Neural cell (in vitro differentiated cells): ENCODE measurements at regions not wholly inside any gene's neighbourhood (a gene's known extent, or its start where the extent isn't known, plus 50 kb on each side); places are given as distances from the start of the nearest gene placed in this dataset.

Experiments
- EP300 ChIP-seq: fragments of 450-650 bp; conservative IDR thresholded peaks from 2 replicates; pipeline ENCODE4 v1.6.1; 2014; ENCODE audit warnings: antibody characterized with exemption, mild to moderate bottlenecking, moderate library complexity; ENCODE audit not compliant: poor library complexity, severe bottlenecking
- RAD21 ChIP-seq: fragments of 450-650 bp; conservative IDR thresholded peaks from 2 replicates; pipeline ENCODE4 v1.6.1; 2014; ENCODE audit warnings: antibody characterized with exemption, mild to moderate bottlenecking, moderate library complexity
- TF ChIP-seq, protein P1 (sequence below): fragments of 450-650 bp; IDR thresholded peaks from 2 replicates; pipeline ENCODE4 v1.5.1; 2014; ENCODE audit warnings: antibody characterized with exemption, mild to moderate bottlenecking, moderate library complexity; ENCODE audit not compliant: poor library complexity, severe bottlenecking

DNA sequence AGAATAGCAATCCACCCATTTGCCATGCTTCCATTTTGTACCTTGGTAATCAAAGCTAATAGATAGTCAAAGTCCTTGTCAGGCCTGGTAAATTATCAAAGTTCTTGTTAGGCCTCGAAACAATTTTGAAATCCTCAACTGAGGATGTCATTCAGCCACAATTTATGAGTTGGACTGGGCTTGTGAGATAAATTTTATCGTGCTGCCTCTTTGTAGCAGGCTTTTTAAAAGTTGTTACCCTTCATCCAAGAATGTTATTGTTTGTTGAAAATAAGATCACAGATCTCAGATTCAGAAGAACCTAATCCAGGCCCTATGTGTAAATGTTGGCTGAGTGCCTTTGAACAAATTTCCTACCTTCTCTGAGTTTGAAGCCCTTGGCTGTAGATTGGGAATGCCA is 143.3 kb upstream of the PROK2 start:
- TF ChIP-seq, protein P1, sequence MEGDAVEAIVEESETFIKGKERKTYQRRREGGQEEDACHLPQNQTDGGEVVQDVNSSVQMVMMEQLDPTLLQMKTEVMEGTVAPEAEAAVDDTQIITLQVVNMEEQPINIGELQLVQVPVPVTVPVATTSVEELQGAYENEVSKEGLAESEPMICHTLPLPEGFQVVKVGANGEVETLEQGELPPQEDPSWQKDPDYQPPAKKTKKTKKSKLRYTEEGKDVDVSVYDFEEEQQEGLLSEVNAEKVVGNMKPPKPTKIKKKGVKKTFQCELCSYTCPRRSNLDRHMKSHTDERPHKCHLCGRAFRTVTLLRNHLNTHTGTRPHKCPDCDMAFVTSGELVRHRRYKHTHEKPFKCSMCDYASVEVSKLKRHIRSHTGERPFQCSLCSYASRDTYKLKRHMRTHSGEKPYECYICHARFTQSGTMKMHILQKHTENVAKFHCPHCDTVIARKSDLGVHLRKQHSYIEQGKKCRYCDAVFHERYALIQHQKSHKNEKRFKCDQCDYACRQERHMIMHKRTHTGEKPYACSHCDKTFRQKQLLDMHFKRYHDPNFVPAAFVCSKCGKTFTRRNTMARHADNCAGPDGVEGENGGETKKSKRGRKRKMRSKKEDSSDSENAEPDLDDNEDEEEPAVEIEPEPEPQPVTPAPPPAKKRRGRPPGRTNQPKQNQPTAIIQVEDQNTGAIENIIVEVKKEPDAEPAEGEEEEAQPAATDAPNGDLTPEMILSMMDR: no peak
- TF ChIP-seq EP300: no peak
- TF ChIP-seq RAD21: no peak
